ENCODE measurements at regions not wholly inside any gene's neighbourhood (a gene's known extent, or its start where the extent isn't known, plus 50 kb on each side); places are given as distances from the start of the nearest gene placed in this dataset.

- no peak for DNase-seq (ENCODE audit: low read depth in 2 of 2)
These were observed 193.3 kb downstream of the RAMP3 start for GRCh38 chr7:45350896-45351295.

DNA sequence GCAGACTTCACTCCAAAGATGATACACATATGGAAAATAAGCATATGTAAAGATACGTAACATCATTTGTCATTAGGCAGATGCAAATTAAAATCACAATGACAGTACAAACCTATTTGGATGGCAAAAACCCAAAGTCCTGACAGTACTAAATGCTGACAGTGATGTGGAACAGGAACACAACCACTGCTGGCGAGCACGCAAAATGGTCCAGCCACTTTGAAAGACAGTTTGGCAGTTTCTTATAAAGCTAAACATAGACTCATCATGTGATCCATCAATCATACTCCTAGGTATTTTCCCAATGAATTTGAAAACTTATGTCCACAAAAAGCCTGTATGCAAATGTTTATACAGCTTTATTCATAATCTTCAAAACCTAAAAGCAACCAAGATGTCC lies 200.7 kb downstream of the RAMP3 start:
- DNase-seq (ENCODE audit: low read depth in 2 of 2) = no peak

DNA sequence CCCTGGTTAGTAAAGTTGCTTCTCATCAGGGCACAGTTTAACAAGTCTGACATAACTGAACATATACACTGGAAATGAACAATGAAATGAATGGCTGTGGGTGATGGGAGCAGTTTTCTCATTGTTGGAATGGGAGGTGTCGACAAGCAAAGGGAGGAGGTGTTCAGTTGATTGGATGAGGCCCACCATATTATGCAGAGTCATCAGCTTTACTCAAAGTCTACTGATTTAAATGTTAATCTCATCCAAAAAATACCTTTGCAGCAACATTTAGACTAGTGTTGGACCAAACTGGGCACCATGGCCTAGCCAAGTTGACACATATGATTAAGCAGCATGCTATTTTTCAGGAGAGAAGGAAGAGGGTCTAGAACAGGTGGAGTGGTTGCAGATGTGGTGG lies 201.7 kb downstream of the RAMP3 start:
- no peak for DNase-seq (ENCODE audit: low read depth in 2 of 2)

DNA sequence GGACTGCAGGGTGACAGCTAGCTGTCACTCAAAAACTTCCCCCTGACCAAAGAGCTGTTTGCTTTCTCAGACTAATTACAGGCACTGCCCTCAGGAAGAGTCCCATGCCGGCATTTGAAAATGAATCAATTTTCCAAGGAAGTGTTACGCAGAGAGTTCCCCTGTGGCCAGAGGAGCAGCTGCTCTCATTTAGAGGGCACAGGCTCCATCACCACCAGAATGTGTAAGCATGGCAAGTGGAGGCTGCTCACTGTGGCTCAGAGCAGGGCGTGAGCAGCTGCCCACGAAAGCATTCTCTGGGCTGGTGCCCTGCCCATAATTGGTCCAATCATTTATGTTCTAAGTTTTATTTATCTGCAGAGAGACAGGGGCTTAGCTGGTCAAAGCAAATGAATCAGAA lies 202.2 kb downstream of the RAMP3 start:
- no peak for DNase-seq (ENCODE audit: low read depth in 2 of 2)

- DNase-seq (ENCODE audit: low read depth in 2 of 2) = no peak
These were observed 206.1 kb downstream of the RAMP3 start for GRCh38 chr7:45363669-45364068.

DNA sequence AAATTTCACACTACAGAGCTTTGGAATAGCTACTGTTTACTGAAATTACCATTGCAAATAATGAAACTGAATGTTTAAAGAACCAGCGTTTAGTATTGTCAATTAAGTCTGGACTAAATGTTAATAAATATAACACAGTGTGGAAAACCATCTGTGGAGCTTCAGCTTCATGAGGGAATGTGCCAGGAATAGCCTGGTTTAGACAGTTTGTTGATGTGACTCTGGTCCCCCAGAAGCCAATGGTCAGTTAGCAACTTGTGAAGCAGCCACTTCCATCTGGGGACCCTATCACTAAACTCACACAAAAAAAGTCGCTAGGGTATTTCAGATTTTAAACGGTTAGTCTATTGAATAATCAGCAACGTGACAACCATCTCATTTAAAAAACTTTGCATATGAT lies 207.8 kb downstream of the RAMP3 start:
- no peak for DNase-seq (ENCODE audit: low read depth in 2 of 2)

DNA sequence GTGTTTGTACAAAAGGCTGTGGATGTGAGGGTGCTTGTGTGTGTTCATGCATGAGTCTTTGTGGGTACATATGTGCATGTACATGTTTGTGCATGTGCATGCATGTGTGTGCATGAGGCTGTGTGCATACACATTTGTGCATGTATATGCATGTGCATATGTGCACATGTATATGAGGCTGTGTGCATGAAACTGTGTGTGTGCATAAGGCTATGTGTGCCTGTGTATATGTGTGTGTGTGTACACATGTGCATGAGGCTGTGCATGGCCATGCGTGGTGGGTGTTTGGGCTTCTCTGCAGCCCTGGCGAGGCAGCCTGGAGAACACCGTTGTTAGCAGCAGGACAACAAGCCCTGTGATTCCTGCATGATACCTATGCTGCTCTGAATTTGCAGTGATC lies 207.7 kb upstream of the ADCY1 start:
- DNase-seq (ENCODE audit: low read depth in 2 of 2) = no peak

GRCh38 chr7:45367026-45367425 lies 207.1 kb upstream of the ADCY1 start:
- DNase-seq (ENCODE audit: low read depth in 2 of 2) = no peak

- no peak for DNase-seq (ENCODE audit: low read depth in 2 of 2)
These were observed 205.9 kb upstream of the ADCY1 start for GRCh38 chr7:45368129-45368807.

DNA sequence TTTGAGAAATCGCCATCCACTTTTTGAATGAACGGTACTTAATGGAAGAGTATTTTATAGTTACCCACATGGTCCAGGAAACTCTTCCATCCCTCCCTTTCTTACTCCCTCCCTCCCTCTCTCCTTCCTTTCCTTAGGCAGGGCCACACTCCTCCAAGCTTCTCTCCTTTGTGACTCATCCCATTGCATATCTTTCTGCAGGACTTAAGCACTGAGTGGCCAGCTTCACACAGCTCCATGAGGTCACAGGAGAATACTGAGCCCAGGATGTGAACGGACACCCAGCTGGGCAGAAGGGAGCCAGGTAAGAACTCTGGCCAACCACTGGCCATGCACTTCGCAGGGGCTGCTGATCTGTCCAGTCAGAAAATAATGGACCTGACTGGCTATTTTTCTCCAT lies 189.7 kb upstream of the ADCY1 start:
- no peak for DNase-seq (ENCODE audit: low read depth in 2 of 2)

- DNase-seq (ENCODE audit: low read depth in 2 of 2) = no peak
These were observed 186.3 kb upstream of the ADCY1 start for GRCh38 chr7:45387837-45388236.

DNA sequence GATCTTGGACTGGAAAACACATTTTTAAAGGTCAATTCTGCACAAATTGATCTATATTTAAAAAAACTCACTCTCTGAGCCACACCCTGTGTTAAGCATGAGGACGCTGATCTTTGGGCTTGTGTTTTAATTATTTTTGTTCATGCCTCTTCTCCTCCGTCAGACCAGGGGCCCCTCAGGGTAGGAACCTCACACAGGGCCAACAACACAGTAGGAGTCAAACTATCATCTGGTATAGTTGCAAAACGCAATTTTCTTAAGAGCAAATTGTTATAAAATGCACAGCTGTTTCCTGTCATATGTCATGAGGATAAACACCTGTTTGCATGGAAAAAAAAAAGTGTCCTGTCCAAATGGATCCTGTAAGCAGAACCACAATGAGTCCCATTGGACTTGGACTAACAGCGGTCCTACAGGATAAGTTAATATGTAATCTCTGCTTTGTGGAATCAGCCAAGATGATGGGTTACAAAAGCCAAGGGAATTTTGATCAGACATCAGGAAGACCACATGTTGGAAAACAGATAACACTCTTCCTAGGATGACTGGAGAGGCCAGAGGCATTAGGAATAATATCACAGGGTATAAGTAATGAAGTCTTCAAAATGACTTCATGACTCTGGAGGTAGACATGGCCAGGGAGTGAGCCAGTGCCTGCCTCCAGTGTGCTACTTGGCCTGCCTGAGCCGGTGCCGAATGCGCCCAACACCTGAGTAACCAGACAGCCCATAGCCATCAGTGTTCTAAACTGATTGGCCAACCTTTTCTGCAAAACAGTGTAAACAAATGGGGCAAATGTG lies 184.9 kb upstream of the ADCY1 start:
- DNase-seq (ENCODE audit: low read depth in 2 of 2) = no peak

DNA sequence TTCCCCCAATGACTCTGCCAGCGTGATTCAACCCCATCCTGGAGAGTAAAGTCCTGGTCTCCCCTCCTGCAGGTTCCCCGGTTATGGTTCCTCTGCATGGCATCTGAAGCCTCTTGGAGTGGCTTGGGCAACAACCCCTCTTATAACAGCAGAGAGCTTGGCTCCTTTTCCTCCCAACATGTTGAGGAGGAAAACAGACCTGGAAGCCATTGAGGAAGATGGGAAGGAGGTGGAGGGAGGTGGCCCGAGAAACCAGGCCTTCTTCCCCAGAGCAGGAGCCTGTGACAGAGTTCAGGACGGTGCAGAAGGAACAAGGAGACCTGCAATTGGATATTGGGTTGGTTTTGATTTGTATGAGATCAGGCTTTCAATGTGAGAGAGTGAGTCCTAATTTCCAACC lies 184.0 kb upstream of the ADCY1 start:
- no peak for DNase-seq (ENCODE audit: low read depth in 2 of 2)

GRCh38 chr7:45390731-45391130 lies 183.4 kb upstream of the ADCY1 start:
- no peak for DNase-seq (ENCODE audit: low read depth in 2 of 2)

GRCh38 chr7:45391618-45392451 lies 182.3 kb upstream of the ADCY1 start:
- DNase-seq (ENCODE audit: low read depth in 2 of 2) = no peak

- no peak for DNase-seq (ENCODE audit: low read depth in 2 of 2)
These were observed 180.0 kb upstream of the ADCY1 start for GRCh38 chr7:45394117-45394708.

DNA sequence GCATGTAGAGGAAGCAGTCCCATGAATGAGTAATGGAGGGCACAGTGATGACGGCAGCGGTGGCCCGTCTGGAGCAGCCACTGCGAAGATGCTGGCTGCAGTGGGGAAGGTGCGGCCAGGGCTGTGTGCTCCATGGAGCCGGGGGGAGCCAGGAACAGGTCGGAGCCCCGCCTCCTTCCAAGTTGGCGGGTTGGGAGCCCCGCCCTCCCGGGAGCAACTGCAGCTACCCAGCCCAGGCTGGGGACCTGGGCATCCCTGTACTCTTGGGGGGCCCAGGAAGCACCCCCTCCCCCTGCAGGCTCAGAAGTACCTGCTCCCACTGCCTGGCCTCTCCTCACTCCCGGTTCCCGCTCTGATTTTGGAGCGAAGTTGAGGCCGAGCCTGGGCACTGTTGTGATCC lies 175.1 kb upstream of the ADCY1 start:
- DNase-seq (ENCODE audit: low read depth in 2 of 2) = no peak

DNA sequence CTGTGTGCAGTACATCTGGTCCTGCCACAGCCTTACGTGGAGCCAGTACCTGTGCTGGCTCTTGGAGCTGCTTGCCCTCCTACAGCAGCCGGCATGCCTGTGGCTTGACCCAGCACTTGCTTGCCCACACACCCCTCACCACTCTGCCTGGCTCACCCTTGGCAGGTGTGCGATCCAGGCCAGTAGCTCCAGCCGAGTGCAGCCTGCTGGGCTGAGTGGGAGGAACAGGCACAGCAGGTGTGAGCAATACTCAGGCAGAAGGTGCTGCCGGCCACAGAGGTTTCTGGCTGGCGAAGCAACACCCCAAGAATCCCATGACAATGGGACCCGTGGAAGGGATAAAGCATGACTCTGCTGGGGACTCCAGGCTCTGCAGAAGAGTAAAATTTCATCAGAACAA lies 173.5 kb upstream of the ADCY1 start:
- DNase-seq (ENCODE audit: low read depth in 2 of 2) = no peak

GRCh38 chr7:45401155-45401554 lies 173.0 kb upstream of the ADCY1 start:
- DNase-seq (ENCODE audit: low read depth in 2 of 2) = no peak

DNA sequence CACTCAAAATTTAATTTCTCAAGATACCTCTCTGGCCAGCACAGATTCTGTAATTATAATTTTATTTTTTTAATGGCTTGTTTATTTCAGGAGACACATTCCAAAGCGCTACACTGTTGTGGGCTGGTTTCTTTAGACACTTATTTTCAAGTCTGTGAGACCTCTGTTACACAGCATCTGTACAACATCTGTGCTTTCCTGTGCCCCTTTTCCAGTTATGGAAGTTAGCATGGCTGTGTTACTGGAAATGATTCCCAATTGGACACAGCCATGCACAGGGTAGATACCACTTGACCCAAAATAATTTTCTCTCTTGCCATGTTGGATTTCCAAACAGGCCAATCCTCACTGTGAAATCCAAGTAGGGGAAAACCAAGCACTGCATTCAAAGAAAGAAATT lies 172.3 kb upstream of the ADCY1 start:
- DNase-seq (ENCODE audit: low read depth in 2 of 2) = no peak

DNA sequence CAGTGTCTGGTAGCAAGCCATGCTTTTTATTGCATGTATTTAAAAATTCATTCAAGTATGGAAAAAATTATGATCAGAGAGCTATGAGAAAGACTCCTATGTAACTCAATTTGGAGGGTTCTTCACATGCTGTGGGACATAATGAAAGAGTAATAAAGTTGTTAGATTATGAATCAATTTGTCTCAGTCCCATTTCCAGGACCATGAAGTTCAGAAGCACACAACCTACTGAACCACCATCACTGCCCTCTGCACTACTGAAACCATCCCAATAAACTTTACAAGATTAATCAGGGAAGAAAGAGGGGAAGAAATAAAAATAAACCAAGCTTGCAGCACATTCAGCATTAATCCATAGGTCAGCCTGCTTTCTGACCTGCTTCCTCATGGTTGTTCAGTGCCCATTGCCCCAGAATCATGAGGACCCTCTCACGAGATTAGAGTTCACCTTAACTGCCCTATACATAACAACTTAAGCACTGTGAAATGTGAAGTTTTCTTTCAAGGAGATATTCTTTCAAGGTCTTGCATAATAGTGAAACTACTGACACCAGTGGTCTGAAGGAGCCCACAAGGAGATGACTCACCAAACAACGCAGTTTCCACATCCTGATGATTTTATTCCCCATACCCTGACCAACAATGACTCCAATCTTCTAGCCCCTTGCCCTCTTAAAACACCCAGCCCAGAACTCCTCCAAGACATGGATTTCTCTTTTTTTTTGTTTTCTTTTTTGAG lies 171.5 kb upstream of the ADCY1 start:
- no peak for DNase-seq (ENCODE audit: low read depth in 2 of 2)

DNA sequence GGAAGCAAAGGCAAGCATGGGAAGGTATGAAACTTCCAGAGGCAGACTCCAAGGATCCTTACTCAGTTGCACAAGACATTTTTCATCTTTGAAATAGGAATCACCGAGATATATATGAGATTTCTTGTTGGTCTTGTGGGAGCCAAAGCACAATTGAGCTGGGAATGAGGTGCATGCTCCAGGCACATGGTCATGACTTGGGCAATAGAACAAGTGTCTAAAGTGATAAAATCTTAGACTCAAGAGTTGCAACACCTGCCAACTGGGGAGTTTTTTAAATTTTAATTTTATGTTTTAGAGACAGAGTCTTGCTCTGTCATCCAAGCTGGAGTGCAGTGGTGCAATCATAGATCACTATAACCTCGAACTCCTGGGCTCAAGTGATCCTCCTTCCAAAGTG lies 169.5 kb upstream of the ADCY1 start:
- no peak for DNase-seq (ENCODE audit: low read depth in 2 of 2)

Measured in stimulated activated CD4-positive, alpha-beta T cell treated with anti-CD3 and anti-CD28 coated beads, Interleukin-1b, Interleukin-23, amount 100 ng/mL, for 4 hours (primary cell).